Hepatocyte (in vitro differentiated cells): ENCODE measurements at regions not wholly inside any gene's neighbourhood (a gene's known extent, or its start where the extent isn't known, plus 50 kb on each side); places are given as distances from the start of the nearest gene placed in this dataset.

Experiments
- DNase-seq: peaks from one replicate; pipeline ENCODE4 v3.0.0-alpha.2; 2016; ENCODE audit warnings: low spot score
- H2AFZ ChIP-seq: fragments of 200-600 bp; sonication (generic); 2 replicates; pipeline ENCODE4 v1.6.0; 2016; ENCODE audit warnings: antibody characterized with exemption, mild to moderate bottlenecking
- H3K27ac ChIP-seq: fragments of 200-600 bp; sonication (generic); 2 replicates; pipeline ENCODE4 v1.5.1; 2016; ENCODE audit warnings: mild to moderate bottlenecking
- H3K27me3 ChIP-seq: fragments of 200-600 bp; sonication (generic); 2 replicates; pipeline ENCODE4 v1.6.1; 2016
- H3K36me3 ChIP-seq: fragments of 200-600 bp; sonication (generic); replicated peaks from 2 replicates; pipeline ENCODE4 v1.5.1; 2016; ENCODE audit warnings: low read depth; ENCODE audit not compliant: insufficient read depth
- H3K4me1 ChIP-seq: fragments of 200-600 bp; sonication (generic); 2 replicates; pipeline ENCODE4 v1.5.1; 2016; ENCODE audit warnings: mild to moderate bottlenecking, moderate library complexity; ENCODE audit not compliant: insufficient read depth
- H3K4me2 ChIP-seq: fragments of 200-600 bp; sonication (generic); 2 replicates; pipeline ENCODE4 v1.6.0; 2016
- H3K4me3 ChIP-seq: fragments of 200-600 bp; sonication (generic); 2 replicates; pipeline ENCODE4 v1.5.1; 2016; ENCODE audit warnings: mild to moderate bottlenecking
- H3K79me2 ChIP-seq: fragments of 200-600 bp; sonication (generic); 2 replicates; pipeline ENCODE4 v1.6.0; 2017; ENCODE audit warnings: mild to moderate bottlenecking
- H3K9me2 ChIP-seq: fragments of 200-600 bp; sonication (generic); replicated peaks from 2 replicates; pipeline ENCODE4 v1.6.0; 2017; ENCODE audit warnings: mild to moderate bottlenecking; ENCODE audit not compliant: insufficient read depth
- H3K9me3 ChIP-seq: fragments of 200-600 bp; sonication (generic); 2 replicates; pipeline ENCODE4 v1.5.1; 2016; ENCODE audit warnings: low read depth, mild to moderate bottlenecking
- H4K20me1 ChIP-seq: fragments of 200-600 bp; sonication (generic); 2 replicates; pipeline ENCODE4 v1.6.0; 2016; ENCODE audit warnings: mild to moderate bottlenecking; ENCODE audit not compliant: insufficient read depth, poor library complexity, severe bottlenecking
- EZH2 ChIP-seq: fragments of 200-600 bp; sonication (generic); IDR thresholded peaks from 2 replicates; pipeline ENCODE4 v1.6.1; 2016; ENCODE audit warnings: antibody characterized with exemption, mild to moderate bottlenecking, borderline replicate concordance
- EZH2phosphoT487 ChIP-seq: fragments of 200-600 bp; sonication (generic); IDR thresholded peaks from one replicate; pipeline ENCODE4 v1.6.1; 2018; ENCODE audit warnings: antibody characterized with exemption, mild to moderate bottlenecking, low read depth, moderate library complexity; ENCODE audit not compliant: unreplicated experiment, severe bottlenecking
- WGBS: methylation state at CpG from one replicate; pipeline ENCODE4 v1.1.6; 2016; ENCODE audit warnings: low lambda C conversion rate; ENCODE audit errors: missing lambda C conversion rate; 5-methylcytosine and 5-hydroxymethylcytosine counted together
- TF ChIP-seq, protein P1 (sequence below): fragments of 200-600 bp; sonication (generic); IDR thresholded peaks from 2 replicates; pipeline ENCODE4 v1.5.1; 2016; ENCODE audit warnings: antibody characterized with exemption, mild to moderate bottlenecking; ENCODE audit not compliant: poor library complexity

DNA sequence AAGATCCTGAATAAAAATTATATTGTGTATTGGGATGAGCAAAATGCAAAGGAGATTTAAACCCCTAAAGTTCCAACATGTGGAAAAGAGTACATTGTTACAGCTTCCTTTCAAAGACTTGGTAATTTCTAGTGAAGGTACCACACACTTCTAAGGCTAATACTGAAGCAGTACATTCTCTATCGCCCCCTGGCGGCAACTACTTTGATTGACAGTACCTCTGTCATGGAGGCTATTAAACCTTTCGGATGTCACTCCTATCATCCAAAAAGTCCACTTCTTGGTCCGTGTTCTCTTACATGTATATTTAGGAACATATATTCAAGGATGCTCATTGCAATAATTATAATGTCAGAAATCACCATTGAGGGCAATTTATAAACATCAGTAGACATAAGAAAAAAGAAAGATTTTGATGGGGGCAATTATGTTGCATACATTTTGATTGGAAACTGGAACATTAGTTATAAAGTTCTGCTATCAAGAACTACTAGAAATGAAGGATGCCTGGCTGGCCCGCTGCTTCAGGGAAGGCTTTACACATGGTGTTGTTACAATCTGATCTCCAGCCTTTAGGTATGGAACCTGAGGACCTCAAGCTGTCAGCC lies 601.6 kb downstream of the CPS1 start:
- TF ChIP-seq EZH2, result no peak
- TF ChIP-seq, protein P1, sequence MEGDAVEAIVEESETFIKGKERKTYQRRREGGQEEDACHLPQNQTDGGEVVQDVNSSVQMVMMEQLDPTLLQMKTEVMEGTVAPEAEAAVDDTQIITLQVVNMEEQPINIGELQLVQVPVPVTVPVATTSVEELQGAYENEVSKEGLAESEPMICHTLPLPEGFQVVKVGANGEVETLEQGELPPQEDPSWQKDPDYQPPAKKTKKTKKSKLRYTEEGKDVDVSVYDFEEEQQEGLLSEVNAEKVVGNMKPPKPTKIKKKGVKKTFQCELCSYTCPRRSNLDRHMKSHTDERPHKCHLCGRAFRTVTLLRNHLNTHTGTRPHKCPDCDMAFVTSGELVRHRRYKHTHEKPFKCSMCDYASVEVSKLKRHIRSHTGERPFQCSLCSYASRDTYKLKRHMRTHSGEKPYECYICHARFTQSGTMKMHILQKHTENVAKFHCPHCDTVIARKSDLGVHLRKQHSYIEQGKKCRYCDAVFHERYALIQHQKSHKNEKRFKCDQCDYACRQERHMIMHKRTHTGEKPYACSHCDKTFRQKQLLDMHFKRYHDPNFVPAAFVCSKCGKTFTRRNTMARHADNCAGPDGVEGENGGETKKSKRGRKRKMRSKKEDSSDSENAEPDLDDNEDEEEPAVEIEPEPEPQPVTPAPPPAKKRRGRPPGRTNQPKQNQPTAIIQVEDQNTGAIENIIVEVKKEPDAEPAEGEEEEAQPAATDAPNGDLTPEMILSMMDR, result peak; percentile 85
- WGBS, result 34% methylated on average over 5 of the region's 5 CpGs
- H3K4me3 ChIP-seq, result no peak overlapping the region

DNA sequence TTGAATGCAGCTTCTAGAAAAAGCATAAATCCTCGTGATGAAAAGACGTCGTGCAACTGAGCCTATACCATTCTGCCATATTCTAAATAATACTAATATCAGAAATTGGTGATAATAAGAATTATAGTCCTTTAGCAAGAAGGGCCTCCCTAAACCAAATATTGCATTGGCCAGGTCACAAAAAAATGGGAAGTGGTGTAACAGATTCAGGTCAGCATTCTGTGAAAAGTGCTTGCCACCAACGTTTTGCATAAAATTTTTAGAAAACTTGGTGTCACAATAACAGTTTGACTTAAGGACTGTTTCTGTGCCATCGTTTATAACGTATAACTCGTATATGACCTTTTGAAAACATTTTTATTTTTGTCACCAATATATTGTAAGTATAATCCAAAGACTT lies 603.6 kb downstream of the CPS1 start:
- Histone ChIP-seq H3K79me2 (no peaks in the 10 kb centered on the region), H3K27me3 (no peaks in the 10 kb centered on the region), H3K9me2 (no peaks in the 10 kb centered on the region), H2AFZ (no peak overlapping the region), H3K4me3 (no peak overlapping the region), H3K4me2 (no peak overlapping the region), H4K20me1 (no peaks in the 10 kb centered on the region), H3K4me1 (no peaks in the 10 kb centered on the region), H3K9me3 (no peaks in the 10 kb centered on the region), H3K27ac (no peak overlapping the region), H3K36me3 (no peaks in the 10 kb centered on the region)
- no peak for DNase-seq
- WGBS, result 92% methylated on average over 7 of the region's 7 CpGs
- TF ChIP-seq EZH2 (no peak), EZH2phosphoT487 (no peak)
- TF ChIP-seq, protein P1, result no peak

More for the DNA sequence above, 601.6 kb downstream of the CPS1 start:
- no peaks in the 10 kb centered on the region for H3K27me3 ChIP-seq
- no peaks in the 10 kb centered on the region for H3K9me2 ChIP-seq
- H3K9me3 ChIP-seq, result no peaks in the 10 kb centered on the region
- H3K4me1 ChIP-seq, result no peaks in the 10 kb centered on the region
- H4K20me1 ChIP-seq, result no peaks in the 10 kb centered on the region
- no peaks in the 10 kb centered on the region for H3K79me2 ChIP-seq
- H3K36me3 ChIP-seq, result no peaks in the 10 kb centered on the region
- H2AFZ ChIP-seq, result no peak overlapping the region
- H3K4me2 ChIP-seq, result no peak overlapping the region
- no peak overlapping the region for H3K27ac ChIP-seq
- peak; percentile 88 for DNase-seq

DNA sequence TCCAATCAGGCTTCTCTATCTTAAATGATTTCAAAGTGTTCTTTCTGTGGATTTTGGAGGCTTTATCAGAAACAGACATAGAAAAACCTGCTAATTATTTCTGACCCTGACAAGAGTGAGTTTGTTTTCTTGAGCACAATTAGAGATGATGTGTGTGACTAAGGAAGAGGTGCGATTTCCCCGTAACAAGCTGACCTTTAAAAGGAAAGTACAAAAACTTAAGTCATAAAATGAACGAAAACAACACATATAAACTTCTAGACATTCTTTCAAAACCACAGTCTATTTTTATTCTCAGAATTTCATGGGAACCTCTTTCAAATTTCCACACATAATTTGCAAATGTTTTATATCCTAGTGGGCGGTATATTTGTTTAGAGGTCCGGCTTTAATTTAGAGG lies 604.8 kb downstream of the CPS1 start:
- no peak overlapping the region for H3K4me2 ChIP-seq
- no peaks in the 10 kb centered on the region for H3K79me2 ChIP-seq
- H4K20me1 ChIP-seq, result no peaks in the 10 kb centered on the region
- no peak overlapping the region for H3K27ac ChIP-seq
- H3K4me3 ChIP-seq, result no peak overlapping the region
- H3K9me2 ChIP-seq, result no peaks in the 10 kb centered on the region
- no peak overlapping the region for H2AFZ ChIP-seq
- no peaks in the 10 kb centered on the region for H3K36me3 ChIP-seq
- H3K27me3 ChIP-seq, result no peaks in the 10 kb centered on the region
- no peaks in the 10 kb centered on the region for H3K9me3 ChIP-seq
- no peak for TF ChIP-seq EZH2
- TF ChIP-seq, protein P1, result no peak
- TF ChIP-seq EZH2phosphoT487, result no peak
- DNase-seq, result no peak
- H3K4me1 ChIP-seq, result no peaks in the 10 kb centered on the region
- WGBS, result 75% methylated on average over 5 of the region's 5 CpGs

DNA sequence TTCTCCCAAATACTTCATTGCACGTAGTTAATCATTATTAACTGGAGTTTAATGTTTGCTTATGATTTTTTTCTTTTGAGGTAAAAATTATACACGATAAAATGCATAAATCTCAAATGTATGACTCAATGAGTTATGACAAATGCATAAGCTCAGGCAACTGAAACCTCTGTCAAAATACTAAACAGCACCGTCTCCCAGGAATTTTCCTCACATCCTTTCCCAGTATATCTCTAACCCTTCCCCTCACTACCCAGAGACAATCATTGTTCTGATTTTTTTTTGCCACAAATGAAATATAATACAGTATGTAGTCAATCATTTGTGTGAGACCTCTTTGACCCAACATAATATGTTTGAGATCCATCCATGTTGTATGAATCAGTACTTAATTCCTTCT lies 606.5 kb downstream of the CPS1 start:
- WGBS, result 81% methylated on average over 3 of the region's 3 CpGs
- H3K9me3 ChIP-seq, result no peaks in the 10 kb centered on the region
- no peaks in the 10 kb centered on the region for H3K36me3 ChIP-seq
- H3K4me3 ChIP-seq, result no peak overlapping the region
- no peak for DNase-seq
- H2AFZ ChIP-seq, result no peak overlapping the region
- H3K79me2 ChIP-seq, result no peaks in the 10 kb centered on the region
- H3K4me2 ChIP-seq, result no peak overlapping the region
- H3K4me1 ChIP-seq, result no peaks in the 10 kb centered on the region
- H3K27me3 ChIP-seq, result no peaks in the 10 kb centered on the region
- TF ChIP-seq EZH2phosphoT487, result no peak
- TF ChIP-seq EZH2, result no peak
- TF ChIP-seq, protein P1, result no peak
- H3K9me2 ChIP-seq, result no peaks in the 10 kb centered on the region
- no peaks in the 10 kb centered on the region for H4K20me1 ChIP-seq
- H3K27ac ChIP-seq, result no peak overlapping the region
